ENCODE measurements at regions not wholly inside any gene's neighbourhood (a gene's known extent, or its start where the extent isn't known, plus 50 kb on each side); places are given as distances from the start of the nearest gene placed in this dataset.

DNA sequence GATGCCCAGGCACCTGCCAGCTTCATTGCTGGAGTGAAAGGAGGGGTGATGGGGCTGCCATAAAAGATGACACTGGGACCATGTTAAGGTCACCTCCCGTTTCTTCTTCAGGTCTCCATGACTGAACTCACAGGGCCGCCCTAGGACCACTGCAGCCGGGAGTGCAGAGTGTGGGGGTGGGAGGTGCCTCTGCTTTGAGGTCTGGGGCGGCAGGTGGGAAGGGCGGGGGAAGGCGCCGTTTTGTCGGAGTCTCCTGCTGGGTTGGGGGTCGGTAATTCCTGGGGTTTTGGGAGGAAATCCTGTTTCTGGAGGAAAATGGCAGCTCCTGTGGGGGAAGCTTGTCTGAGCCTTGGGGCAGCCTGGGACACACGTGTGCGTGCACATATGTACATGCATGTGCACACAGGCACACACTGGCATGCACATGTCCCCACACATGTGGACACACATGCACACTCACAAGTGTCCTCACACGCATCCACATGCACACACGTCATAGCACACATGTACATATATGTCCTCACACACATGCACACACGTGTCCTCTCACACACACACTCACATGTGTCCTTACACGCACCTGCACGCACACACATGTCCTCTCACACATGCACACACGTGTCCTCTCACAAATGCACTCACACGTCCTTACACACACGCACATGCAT, 990.9 kb downstream of the BRD1 start:
- no peak for DNase-seq (ENCODE audit: low spot score)

DNA sequence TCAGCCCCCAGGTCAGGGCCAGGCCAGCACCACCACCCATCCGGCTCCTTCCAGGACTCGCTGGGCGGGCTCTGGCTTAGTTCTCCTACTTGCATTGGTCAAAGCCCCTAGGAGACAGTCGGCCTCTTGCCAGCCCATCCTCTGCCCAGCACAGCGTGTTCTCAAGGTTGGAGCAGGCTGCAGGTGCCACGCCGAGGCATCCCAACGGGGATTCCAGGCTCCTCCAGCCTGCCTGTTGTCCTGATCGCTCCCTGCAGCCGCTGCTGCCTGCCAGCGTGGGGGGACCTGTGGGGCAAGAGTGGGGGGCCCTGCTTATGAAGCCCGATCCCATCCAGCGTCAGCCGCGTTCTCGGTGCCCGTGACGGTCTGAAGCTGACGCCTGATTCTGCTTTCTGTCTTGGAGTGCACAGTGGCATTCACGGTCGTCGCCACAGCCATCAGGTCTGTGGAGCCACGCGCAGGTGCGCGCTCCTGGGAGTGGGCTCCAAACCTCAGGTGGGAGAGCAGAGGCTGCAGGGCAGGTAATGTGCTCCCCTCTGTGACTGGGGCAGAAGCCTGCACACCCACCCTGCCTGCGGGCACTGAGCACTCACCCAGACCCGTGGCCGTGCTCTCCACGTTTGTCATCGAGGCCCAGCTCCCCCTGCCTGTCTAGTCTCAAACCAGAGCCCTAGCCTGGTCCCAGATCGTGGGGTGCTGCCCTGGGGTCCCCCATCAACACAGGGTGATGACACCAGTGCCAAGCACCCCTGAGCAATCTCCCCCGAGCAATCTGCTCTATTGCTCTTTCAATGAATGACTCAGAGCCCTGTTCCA, 991.6 kb downstream of the BRD1 start:
- no peak for DNase-seq (ENCODE audit: low spot score)

DNA sequence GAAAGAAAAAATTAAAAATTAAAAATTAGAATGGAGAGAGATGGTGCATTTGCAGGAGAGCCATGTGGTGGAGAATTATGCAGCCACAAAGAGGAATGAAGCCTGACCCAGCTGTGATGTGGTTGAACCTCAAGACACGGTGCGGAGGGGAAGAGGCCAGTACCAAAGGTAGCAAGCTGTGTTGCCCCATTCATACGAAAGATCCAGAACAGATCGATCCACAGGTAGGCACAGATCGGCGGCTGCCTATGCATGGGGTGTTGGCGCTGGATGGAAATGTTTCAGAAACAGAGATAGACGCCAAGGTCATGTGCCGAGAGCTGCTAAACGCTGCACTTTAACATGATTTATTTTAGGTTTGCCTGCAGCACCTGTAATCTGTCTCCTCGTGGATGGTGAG, 992.3 kb downstream of the BRD1 start:
- no peak for DNase-seq (ENCODE audit: low spot score)

DNA sequence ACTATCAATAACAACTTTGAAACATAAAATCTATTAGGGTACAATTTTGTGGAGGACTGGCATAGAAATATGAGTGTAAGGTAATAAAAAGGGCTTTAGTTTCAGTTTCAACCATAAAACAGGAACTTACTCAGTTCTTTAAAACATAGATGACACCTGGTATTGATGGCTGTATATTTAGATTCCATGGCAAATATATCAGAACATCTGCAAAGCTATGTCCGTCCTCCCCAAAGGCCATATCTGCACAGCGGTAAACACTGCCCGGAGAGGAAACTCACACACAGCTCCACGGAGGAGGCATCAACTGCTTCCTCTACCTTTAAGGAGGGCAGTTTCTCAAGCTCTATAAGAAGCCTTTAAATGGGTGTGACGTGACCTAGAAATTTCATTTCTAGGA, 993.3 kb downstream of the BRD1 start:
- DNase-seq (ENCODE audit: low spot score), result no peak

DNA sequence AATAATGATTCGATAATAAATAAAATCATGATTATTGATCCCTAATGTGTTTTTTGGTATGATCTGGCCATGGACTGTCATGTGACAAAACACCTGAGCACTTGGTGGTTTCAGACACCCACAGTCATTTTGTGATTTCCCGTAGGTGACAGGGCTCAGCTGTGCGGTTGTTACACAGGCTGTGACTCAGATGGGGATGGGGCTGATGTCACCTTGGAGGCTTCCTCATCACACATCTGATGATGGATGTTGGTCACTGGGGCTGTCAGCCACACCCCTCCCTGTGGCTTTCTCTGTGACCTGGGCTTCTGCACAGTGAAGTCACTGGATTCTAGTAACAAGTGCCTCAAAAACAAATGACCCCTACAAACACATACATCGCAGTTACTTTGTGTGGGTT, 995.1 kb downstream of the BRD1 start:
- no peak for DNase-seq (ENCODE audit: low spot score)

DNA sequence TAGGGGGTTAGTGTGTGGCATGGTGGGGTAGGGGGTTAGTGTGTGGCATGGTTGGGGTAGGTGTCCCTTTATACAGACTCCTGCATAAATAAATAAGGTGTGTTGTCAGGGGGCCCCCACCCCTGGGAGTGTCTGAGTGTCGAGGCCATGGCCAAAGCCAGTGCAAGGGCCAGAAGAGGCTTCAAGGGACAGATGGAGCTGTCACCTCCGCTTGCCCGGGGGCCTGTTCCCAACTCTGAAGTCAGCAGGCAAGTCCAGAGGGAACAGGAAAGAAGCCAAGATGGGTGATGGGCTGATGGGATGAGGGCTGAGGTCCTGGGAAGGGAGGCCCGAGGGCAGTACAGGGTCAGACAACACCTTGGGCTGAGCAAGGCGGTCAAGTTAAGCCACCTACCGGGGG, 997.8 kb downstream of the BRD1 start:
- no peak for DNase-seq (ENCODE audit: low spot score)

DNA sequence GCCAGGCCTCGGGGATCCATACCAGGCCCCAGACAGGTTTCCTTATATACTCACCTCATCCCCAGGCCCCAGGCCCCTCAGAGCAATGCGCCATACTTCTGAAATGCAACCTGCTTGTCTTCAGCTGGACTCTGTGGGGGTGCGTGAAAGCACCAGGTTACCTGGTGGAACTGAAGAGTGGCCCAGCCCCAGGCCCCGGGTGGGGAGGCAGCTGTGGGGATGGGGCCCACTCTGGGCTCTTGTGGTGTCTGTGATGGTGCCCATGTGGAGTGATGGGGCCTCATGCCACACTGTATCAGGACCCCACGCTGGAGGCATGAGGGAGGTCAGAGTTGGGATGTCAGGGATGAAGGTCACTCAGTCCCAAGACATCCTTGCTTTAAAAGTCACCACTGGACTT, 999.0 kb downstream of the BRD1 start:
- no peak for DNase-seq (ENCODE audit: low spot score)

DNA sequence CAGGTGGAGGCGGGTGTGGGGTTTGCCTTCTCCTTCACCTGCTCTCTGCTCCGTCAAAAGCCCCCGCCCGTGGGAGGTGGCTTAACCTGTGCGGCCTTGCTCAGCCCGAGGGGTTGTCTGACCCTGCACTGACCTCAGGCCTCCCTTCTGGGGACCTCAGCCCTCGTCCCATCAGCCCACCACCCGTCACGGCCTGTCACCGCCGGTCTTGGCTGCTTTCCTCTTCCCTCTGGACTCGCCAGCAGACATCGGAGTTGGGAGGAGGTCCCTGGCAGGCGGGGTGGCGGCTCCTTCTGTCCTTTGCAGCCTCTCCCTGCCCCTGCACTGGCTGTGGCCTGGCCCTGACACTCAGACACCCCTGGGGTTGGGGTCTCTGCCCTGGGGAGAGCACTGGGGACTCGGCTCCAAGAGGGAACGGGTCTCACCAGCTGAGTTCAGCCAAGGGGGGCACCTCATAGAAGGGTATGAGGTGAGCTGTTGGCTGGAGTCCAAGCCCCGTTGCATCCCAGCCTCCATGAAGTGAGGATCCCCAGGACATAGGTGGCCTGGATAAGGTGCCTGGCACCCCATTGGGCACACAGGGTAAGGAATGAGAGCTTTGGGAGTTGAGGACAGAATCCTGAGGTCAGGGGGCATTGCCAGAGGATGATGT, 999.6 kb downstream of the BRD1 start:
- DNase-seq (ENCODE audit: low spot score), result no peak

DNA sequence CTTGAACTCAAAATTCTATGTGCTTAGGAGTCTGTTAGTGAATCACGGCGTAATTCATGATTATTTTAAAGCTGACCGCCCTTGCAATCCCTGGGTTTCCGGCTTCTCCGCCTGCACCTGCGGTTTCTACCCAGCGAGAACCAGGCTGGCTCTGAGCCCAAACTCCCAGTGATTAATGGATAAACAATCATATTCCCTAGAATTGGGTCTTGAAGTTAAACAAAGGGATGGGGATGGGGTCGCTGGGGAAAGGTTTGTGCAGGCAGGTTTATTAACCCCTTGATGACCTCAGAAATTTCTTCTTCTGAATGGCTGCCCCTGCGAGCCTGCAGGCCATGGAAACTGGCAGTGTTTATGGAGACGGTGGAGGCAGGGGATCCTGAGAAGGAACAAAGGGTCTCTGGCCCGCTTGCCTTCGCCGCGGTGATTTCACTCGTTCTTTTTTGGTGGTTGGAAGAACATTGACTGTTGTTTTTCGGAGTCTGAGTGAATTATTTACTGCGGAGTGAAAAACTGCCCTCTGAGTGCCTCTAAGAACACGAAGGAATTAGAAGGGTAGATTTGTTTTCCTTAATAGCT, 1000.3 kb downstream of the BRD1 start:
- peak; percentile 47 for DNase-seq (ENCODE audit: low spot score)

DNA sequence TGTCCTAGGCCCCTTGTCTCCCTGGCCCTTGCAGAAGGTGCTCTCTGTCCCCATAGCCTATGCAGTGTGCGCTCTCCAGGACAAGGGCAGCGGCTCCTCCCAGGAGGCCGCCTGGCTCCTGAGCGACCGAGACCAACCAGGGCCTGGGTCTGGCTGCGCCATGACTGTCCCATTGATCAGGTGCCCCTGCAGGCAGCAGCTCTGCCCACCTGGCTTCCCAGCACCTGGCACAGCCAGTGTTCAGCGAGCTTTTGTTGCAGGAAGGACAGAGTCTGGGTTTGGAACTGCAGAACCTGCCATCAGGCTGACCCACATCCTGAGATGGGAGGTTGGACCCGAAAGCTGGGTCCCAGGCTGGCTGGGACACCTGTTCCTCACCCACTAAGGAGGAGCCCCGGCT, 1001.1 kb downstream of the BRD1 start:
- no peak for DNase-seq (ENCODE audit: low spot score)

DNA sequence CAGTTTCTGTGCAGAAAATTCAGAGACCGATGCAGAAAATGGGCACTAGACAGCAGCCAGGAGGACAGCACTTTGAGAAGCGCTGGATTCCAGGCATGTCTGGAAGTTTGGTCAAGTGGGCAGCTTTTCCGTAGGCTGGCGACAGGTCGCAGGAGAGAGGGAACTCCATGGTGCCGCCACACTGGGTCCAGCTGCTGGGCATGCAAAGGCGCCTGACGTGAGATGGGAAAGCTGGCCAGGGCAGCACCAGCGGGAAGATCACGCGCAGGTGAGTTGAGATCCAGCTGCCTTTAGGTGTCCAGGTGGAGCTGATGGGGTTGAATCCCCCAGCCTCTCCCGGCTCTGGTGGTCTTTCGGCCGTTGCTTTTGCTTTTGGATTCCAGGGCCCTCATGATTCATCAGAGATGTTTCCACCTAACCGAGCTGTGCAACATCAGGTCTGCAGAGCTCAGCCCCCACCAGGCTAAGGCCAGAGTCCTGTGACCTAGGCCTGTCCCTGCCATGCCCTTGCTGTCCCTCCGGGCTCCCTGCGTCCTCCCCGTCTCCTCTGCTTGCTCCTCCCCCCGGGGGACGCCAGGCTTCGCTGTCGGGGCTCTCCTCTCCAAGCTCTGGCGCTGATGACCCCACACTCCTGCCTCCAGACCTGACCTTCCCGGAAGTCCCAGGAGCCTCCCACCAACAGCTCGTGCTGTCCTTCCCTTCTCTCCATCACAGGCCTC, 1001.7 kb downstream of the BRD1 start:
- no peak for DNase-seq (ENCODE audit: low spot score)

DNA sequence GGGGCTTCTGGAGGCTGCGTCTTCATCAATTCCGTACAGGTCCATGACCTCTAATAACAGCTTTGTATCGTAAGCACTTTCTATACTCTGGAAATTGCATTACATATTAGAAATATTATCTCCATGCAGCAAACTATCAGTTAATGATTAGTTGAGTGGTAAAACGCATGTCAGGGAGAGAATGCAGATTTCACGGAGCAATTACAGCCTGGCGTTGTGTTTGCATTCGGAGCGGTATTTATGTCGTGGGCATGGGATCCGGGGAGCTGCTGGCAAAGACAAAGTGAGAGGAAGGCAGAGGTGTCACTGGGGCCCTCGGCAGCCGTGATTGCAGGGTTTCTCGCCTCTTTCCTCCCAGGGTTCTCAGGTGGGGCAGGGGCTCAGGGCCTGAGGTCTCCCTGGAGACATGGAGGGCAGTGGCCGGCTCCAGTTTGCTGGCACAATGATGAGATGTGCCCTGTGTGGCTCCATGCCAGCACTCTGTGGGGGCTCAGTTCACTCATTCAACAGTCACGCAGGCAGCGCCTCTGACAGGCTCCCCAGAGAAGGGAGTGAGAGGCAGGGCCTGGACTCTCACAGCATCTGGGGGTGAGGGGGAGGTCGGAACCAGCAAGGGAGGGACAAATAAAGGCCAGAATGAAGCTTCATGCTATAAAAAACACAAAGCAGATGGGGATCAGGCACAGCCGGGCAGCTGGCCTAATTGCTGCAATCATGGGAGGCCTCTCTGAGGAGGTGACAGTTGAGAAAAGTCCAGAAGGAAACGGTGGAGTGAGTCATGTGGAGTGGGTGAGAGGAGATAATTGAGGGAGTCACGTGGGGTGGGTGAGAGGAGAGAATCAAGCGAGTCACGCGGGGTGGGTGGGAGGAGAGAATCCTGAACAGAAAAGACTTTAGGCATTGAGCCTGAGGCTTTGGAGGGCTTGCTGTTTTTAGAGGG, 1002.7 kb downstream of the BRD1 start:
- DNase-seq (ENCODE audit: low spot score), result peak; percentile 6

DNA sequence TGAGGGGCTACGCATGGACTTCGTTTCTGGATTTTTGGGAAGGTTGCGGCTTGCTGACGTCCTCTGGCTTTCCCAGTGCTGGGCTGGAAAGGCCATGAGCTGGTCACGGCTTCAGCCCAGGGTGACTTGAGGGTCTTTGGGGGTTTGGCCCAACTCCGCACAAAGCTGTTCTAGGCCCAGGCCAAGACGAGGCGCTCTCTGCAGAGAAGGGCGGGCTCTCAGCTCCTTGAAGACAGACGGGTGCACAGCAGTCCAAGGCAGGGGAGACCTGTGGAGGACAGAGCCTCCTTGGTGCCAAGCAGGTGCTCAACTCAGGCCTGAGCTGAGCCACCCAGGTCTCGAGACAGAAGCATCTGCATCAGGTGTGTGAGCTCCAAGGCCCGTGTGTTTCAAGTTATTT, 1003.7 kb downstream of the BRD1 start:
- DNase-seq (ENCODE audit: low spot score), result no peak

DNA sequence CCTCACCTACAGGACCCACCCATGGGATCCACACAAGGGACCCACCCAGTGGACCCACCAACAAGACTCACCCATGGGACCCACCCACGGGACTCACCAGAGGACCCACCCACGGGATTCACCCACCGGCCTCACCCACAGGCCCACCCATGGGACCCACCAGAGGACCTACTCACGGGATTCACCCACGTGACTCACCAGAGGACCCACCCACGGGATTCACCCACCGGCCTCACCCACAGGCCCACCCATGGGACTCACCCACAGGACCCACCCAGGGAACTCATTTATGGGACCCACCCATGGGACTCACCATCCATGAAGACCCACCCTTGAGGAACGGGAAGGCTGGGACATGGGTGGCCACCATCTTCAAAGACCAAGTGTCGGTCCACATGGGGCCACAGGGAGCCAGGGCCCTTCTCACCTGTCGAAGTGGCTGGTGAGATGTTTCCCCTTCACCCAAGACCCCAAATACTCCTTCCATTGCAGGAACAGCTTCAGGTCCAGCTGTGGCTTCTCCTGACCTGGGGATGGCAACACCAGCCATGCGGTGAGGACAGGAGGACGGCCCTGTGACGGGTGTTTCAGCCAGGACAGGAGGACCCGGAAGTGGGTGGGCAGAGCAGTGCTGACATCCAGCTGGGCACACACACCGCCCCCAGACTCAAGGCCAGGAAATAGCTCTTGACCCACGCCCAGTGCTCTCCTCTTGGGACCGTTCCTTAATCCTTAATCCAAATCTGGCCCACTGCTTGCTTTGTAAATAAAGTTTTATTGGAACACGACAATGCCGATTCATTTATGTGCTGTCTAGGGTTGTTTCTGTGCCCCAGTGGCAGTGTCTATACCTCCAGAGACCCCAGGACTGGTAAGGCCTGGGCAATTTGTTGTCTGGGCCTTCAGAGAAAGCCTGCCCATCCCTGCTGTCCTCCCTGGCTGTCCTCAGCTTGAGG, 1005.1 kb downstream of the BRD1 start:
- no peak for DNase-seq (ENCODE audit: low spot score)

DNA sequence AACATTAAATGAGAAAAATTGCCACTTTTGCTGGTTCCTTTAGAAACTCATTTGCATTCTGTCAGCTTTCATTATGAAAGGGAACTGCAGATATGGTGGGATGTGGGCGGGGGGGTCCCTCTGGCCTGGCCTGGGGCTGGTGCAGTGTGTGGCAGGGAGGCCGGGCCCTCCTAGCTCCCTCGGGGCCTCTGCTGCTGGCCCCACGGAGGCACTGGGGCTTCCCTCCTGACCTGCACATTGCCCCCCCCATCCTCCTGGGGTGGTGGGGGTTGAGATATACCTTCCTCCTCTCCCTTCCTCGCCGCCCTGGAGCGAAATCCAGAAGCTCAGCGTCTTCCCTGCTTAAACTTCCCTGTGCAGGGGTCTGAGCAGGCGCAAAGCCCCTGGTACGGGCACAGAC, 1005.9 kb downstream of the BRD1 start:
- DNase-seq (ENCODE audit: low spot score), result no peak

DNA sequence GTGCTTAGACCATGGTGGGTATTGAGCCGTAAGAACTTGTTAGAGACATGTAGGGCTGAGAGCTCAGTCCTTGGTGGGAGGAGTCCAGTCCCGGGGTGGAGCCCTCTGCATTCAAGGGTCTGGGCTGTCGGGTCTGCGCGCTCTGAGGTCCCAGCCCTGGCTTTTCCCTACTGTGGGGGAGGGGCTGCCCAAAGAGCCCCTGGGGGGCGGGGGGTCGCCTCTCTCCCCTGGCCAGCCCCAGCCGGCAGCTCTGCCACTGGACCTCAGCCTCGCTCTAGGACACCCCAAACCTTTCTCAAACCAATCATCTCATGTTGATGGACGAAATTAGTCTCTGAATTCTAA, 1006.4 kb downstream of the BRD1 start:
- DNase-seq (ENCODE audit: low spot score), result no peak

DNA sequence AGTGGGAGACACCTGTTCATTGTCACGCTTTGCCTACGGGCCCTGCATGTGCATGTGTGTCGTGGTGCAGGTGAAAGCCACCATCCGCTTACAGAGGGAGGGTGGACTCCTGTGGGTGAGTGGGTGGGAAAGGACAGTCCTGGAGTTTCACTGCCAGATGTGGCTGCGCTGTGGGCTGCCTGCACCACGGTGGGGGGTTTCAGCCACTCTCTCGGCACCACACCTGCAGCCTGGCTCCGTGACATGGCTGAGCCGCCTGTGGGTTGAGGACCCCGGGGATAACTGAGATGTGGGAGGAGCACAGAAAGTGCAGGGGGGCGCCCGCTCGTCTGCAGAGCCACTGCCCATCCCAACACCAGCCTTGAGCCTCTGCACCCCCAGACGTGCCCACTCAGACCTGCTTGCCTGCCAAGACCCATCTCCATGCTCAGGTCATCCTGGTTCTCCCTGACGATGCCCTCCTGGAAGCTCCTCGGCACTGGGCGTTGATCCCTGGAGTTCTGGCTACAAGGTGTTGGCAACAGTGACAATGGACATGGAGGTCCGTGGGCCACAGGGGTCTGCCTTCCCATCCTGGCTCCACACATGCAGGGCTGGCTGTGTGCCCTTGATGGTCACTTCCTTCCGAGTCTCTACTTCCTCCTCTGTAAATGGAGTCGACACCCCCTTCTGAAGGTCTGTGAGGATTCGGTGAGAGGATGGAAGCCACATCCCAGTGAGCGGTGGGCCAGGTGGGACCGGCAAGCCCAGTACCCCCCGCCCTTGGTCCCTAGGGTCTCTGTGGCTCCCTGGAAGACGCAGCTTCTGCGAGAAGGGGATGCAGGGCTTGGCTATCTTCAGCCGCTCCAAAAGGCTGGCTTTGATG, 1007.0 kb downstream of the BRD1 start:
- DNase-seq (ENCODE audit: low spot score), result no peak

DNA sequence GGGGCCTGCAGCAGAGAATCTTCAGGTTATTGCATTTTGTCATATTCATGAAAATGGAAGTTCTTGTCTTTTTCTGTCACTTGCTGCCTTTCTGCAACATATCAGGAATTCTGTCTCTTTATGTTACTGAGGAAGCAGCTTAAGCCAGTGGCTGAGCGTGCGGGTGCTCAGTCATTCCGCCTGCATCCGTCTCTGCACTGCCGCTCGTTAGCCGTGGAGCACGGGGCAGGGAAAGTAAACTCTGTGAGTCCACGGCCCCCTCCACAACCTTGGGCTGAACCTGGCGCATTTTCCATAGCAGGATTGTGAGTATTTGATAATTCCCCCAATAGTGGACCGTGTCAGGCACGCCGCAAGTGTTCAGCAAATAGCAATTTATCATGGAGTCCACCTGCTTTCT, 1007.7 kb downstream of the BRD1 start:
- DNase-seq (ENCODE audit: low spot score), result no peak

DNA sequence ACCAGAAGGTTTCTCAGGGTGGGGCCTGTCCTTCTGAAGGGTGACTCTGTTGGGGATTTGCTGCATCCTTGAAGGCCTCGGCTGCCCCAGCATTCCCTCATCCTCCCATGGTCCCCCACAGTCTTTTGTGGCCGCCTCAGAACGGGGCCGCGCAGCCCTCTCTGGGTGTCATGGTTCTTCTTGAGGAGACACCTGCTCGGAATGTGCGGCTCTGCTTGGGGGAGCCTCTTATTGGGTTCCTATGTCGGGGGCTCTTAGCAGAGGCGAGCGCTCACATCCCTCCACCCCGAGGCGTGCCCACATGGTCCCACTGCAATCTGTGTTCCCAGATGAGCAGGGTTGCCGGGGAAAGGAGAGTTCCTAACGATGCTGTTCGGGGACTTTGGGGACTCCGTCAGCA, 1008.4 kb downstream of the BRD1 start:
- no peak for DNase-seq (ENCODE audit: low spot score)
